ENCODE measurements at regions not wholly inside any gene's neighbourhood (a gene's known extent, or its start where the extent isn't known, plus 50 kb on each side); places are given as distances from the start of the nearest gene placed in this dataset.

DNA sequence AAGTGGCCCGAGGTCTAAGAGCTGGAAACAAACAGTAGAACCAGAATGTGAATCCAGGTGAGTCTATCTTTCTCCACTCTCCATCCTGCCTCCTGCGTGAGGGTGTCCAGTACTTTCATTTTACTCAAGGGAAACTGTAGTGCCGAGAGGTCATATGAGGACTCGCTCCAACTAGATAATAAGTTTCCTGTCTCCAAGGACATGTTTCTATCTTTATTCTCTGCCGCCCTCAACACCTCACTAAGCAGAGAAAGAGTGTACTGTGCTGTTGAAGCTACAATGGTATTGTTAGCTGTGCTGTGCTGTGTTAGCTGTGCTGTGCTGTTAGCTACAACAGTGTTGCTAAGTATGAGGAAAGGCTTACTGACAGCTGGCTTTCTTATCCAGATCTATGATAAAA, 137.9 kb upstream of the COL8A1 start:
- intact Hi-C loops (cut with micrococcal nuclease; ENCODE audit: unreplicated experiment) = no loop called here
- ChIA-PET CTCF (no interaction called here), POLR2A (no interaction called here)
- no peak overlapping the region for H3K4me3 ChIP-seq (ENCODE audit: low read depth, low read length)
- no peaks in the 10 kb centered on the region for H3K27me3 ChIP-seq (replicated peaks; ENCODE audit: control insufficient read depth, insufficient read depth, low read length)
- Mint-ChIP-seq H3K9me3 (ENCODE audit: unreplicated experiment) (no peaks in the 10 kb centered on the region), H3K4me1 (ENCODE audit: low read depth, unreplicated experiment) (no peaks in the 10 kb centered on the region), H3K4me3 (ENCODE audit: unreplicated experiment) (no peak overlapping the region), H3K36me3 (ENCODE audit: insufficient read depth, unreplicated experiment) (no peaks in the 10 kb centered on the region), H3K27me3 (ENCODE audit: insufficient read depth, unreplicated experiment) (no peaks in the 10 kb centered on the region), H3K27ac (ENCODE audit: unreplicated experiment) (no peak overlapping the region)
- DNase-seq = no peak
- BruUV-seq (replicated peaks) = no TSS peak
- H3K36me3 ChIP-seq (ENCODE audit: control insufficient read depth, insufficient read depth, low read length) = no peaks in the 10 kb centered on the region
- no peak for TF ChIP-seq CTCF (IDR thresholded peaks at IDR 0.05; ENCODE audit: insufficient read depth in 1 of 2, low read depth in 1 of 2, low read length in 1 of 2, severe bottlenecking in 1 of 2, unreplicated experiment in 1 of 2)
- H3K4me1 ChIP-seq = no peaks in the 10 kb centered on the region
- no peaks in the 10 kb centered on the region for H3K9me3 ChIP-seq

DNA sequence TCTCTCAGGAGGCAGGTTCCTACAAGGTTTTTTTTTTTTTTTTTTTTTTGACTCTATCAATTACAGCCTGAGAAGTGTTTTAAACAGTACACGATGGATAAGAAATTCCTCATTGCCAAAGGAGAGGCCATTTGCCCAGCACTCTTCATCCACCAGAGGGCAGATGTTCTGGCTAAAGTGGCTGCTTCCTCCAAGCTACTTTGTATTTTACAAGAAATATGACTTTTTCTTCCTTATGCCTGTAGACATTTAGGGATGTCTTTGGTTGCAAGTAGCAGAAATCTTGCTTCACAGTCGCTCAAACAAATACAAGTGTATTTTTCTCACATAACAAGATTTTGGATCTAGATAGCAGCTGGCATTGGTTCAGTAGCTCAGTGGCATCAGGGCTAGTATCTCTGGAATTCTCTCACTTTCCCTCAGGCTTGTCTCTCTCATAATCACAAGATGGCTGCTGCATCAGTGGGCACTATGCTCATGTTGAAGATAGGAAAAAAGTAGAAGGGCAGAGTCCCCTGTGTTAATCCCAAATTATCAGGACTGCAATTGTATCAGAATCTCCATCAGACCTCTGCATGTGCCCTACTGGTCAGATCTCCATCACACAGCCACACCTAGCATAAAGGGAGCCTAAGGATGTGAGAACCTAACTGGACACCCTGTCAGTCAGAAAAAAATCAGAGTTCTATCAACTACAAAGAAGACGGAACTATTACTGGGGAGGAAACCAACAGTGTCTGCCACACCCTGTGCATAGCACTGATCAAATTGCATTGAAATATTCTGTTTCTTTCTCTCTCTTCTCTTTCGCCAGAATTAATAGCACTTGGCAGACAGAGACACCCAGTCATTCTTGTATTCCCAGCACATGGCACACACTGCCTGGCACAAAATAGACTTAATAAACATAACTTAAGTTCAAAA, 138.9 kb upstream of the COL8A1 start:
- Histone ChIP-seq H3K4me3 (ENCODE audit: low read depth, low read length) (no peak overlapping the region), H3K4me1 (no peaks in the 10 kb centered on the region), H3K36me3 (ENCODE audit: control insufficient read depth, insufficient read depth, low read length) (no peaks in the 10 kb centered on the region), H3K9me3 (no peaks in the 10 kb centered on the region), H3K27me3 (replicated peaks; ENCODE audit: control insufficient read depth, insufficient read depth, low read length) (no peaks in the 10 kb centered on the region)
- Mint-ChIP-seq H3K27me3 (ENCODE audit: insufficient read depth, unreplicated experiment) (no peaks in the 10 kb centered on the region), H3K36me3 (ENCODE audit: insufficient read depth, unreplicated experiment) (no peaks in the 10 kb centered on the region), H3K4me3 (ENCODE audit: unreplicated experiment) (no peak overlapping the region), H3K9me3 (ENCODE audit: unreplicated experiment) (no peaks in the 10 kb centered on the region), H3K4me1 (ENCODE audit: low read depth, unreplicated experiment) (no peaks in the 10 kb centered on the region), H3K27ac (ENCODE audit: unreplicated experiment) (no peak overlapping the region)
- DNase-seq = peak in 1 of 2 experiments; percentile 50
- intact Hi-C loops (cut with micrococcal nuclease; ENCODE audit: unreplicated experiment) = loop anchor here (1.0 kb wide), 4 partner anchors 33 to 290 kb away; no protein-coding TSS in a partner anchor
- ChIA-PET CTCF (interaction anchor here (0.7 to 1.0 kb wide), 5 partner anchors 31 to 477 kb away, joined by 3 to 11 read pairs (median 8); no protein-coding TSS in a partner anchor), POLR2A (no interaction called here)
- no TSS peak for BruUV-seq (replicated peaks)
- TF ChIP-seq CTCF (IDR thresholded peaks at IDR 0.05; ENCODE audit: insufficient read depth in 1 of 2, low read depth in 1 of 2, low read length in 1 of 2, severe bottlenecking in 1 of 2, unreplicated experiment in 1 of 2) = peak; percentile 51 to 86

GRCh38 chr3:99498550-99499234, 139.7 kb upstream of the COL8A1 start:
- BruUV-seq (replicated peaks) = no TSS peak
- H3K9me3 Mint-ChIP-seq (ENCODE audit: unreplicated experiment) = no peaks in the 10 kb centered on the region
- POLR2A ChIA-PET = no interaction called here
- CTCF ChIA-PET = interaction anchor here (0.7 to 1.0 kb wide), 5 partner anchors 32 to 476 kb away, joined by 3 to 11 read pairs (median 8); no protein-coding TSS in a partner anchor
- Histone ChIP-seq H3K4me3 (ENCODE audit: low read depth, low read length) (no peak overlapping the region), H3K4me1 (no peaks in the 10 kb centered on the region), H3K9me3 (no peaks in the 10 kb centered on the region), H3K36me3 (ENCODE audit: control insufficient read depth, insufficient read depth, low read length) (no peaks in the 10 kb centered on the region), H3K27me3 (replicated peaks; ENCODE audit: control insufficient read depth, insufficient read depth, low read length) (no peaks in the 10 kb centered on the region)
- no peak for DNase-seq
- H3K36me3 Mint-ChIP-seq (ENCODE audit: insufficient read depth, unreplicated experiment) = no peaks in the 10 kb centered on the region
- no peak overlapping the region for H3K4me3 Mint-ChIP-seq (ENCODE audit: unreplicated experiment)
- H3K27me3 Mint-ChIP-seq (ENCODE audit: insufficient read depth, unreplicated experiment) = no peaks in the 10 kb centered on the region
- intact Hi-C loops (cut with micrococcal nuclease; ENCODE audit: unreplicated experiment) = loop anchor here (1.0 kb wide), 4 partner anchors 34 to 291 kb away; no protein-coding TSS in a partner anchor
- H3K4me1 Mint-ChIP-seq (ENCODE audit: low read depth, unreplicated experiment) = no peaks in the 10 kb centered on the region
- no peak for TF ChIP-seq CTCF (IDR thresholded peaks at IDR 0.05; ENCODE audit: insufficient read depth in 1 of 2, low read depth in 1 of 2, low read length in 1 of 2, severe bottlenecking in 1 of 2, unreplicated experiment in 1 of 2)
- no peak overlapping the region for H3K27ac Mint-ChIP-seq (ENCODE audit: unreplicated experiment)

All from Caco-2 (cell line).